GM21825 (cell line): ENCODE measurements at regions not wholly inside any gene's neighbourhood (a gene's known extent, or its start where the extent isn't known, plus 50 kb on each side); places are given as distances from the start of the nearest gene placed in this dataset.
"Not testable (repeated sequence)": the region's sequence is repeated elsewhere in the genome, so short reads cannot be mapped to it uniquely, and the experiment has no call there.

Experiments
- ATAC-seq: cut with Tn5 transposase; IDR thresholded peaks from one replicate; pipeline ENCODE4 v1.9.1; 2021; ENCODE audit warnings: mild to moderate bottlenecking, moderate library complexity; ENCODE audit not compliant: unreplicated experiment

DNA sequence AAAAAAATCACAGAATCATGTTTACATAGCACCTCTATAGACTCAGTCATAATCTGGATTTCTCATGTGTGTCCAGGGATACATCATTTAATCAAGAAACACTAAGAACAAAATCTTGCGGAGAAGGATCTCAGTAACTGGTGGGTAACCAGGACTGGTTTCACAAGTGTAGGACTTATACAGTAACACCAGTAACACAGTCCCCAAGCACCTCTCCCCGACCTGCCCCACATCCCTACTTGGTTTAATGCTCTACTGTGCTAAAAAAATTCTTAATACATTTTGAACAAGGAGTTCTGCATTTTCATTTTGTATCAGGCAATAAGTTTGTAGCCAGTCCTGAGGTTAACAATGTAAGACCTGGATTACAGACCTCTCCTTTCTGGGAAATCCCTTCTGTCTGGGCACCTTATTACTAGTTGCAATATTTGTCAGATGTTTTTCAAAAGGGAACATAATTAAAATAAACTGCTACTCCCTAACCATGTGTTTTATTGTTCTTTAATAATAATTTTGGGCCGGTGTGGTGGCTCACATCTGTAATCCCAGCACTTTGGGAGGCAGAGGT, 57.6 kb upstream of the BBX start:
- no peak for ATAC-seq

DNA sequence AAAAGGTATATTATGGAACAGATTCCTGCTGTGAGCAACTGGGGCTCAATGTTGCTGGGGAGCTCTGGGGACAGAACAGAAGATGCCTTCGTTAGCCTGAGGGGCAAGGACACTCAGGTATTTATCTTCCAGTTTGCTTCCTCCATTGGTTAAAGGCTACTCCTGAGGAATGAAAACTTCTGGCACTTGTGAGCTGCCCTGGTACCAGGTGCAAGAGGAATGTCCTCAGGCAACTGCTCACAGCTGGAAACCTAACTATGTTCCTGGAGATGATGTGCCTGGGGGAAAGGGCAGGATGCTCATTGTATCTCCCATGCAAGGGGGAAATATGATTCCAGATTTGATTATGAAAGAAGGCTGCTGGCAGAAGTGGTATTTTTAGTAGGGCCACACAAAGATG, 54.0 kb upstream of the BBX start:
- ATAC-seq = no peak

DNA sequence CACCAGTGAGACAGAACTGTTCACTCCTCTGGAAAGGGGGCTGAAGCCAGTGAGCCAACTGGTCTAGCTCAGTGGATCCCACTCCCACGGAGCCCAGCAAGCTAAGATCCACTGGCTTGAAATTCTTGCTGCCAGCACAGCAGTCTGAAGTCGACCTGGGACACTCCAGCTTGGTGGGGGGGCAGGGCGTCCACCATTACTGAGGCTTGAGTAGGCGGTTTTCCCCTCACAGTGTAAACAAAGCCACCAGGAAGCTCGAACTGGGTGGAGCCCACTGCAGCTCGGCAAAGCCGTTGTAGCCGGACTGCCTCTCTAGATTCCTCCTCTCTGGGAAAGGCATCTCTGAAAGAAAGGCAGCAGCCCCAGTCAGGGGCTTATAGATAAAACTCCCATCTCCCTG, 52.3 kb upstream of the BBX start:
- ATAC-seq = not testable (repeated sequence)
